Esophagus squamous epithelium (tissue), 4 donors: ENCODE measurements at regions not wholly inside any gene's neighbourhood (a gene's known extent, or its start where the extent isn't known, plus 50 kb on each side); places are given as distances from the start of the nearest gene placed in this dataset.

Experiments
- POLR2A ChIP-seq, 4 donors: fragments of 450-650 bp; IDR thresholded peaks; one replicate each; pipeline ENCODE4 v1.6.1; 2017; ENCODE audit warnings: antibody characterized with exemption in 4 of 4, mild to moderate bottlenecking in 4 of 4, moderate library complexity in 3 of 4
- TF ChIP-seq, protein P1 (sequence below), 6 experiments: fragments of 450-650 bp in 4 of 6; fragments of 200-600 bp in 2 of 6; sonication (generic) in 2 of 6; IDR thresholded peaks; one replicate each; pipeline ENCODE4 v1.5.1; 2016 to 2019; ENCODE audit warnings: antibody characterized with exemption in 6 of 6, mild to moderate bottlenecking in 4 of 6, moderate library complexity in 4 of 6

- no peak for TF ChIP-seq POLR2A (IDR thresholded peaks at IDR 0.05)
- TF ChIP-seq, protein P1, sequence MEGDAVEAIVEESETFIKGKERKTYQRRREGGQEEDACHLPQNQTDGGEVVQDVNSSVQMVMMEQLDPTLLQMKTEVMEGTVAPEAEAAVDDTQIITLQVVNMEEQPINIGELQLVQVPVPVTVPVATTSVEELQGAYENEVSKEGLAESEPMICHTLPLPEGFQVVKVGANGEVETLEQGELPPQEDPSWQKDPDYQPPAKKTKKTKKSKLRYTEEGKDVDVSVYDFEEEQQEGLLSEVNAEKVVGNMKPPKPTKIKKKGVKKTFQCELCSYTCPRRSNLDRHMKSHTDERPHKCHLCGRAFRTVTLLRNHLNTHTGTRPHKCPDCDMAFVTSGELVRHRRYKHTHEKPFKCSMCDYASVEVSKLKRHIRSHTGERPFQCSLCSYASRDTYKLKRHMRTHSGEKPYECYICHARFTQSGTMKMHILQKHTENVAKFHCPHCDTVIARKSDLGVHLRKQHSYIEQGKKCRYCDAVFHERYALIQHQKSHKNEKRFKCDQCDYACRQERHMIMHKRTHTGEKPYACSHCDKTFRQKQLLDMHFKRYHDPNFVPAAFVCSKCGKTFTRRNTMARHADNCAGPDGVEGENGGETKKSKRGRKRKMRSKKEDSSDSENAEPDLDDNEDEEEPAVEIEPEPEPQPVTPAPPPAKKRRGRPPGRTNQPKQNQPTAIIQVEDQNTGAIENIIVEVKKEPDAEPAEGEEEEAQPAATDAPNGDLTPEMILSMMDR (IDR thresholded peaks at IDR 0.05) = no peak
These were observed 437.7 kb upstream of the KAZN start for GRCh38 chr1:14160781-14161180.
